ENCODE measurements at regions not wholly inside any gene's neighbourhood (a gene's known extent, or its start where the extent isn't known, plus 50 kb on each side); places are given as distances from the start of the nearest gene placed in this dataset.

DNA sequence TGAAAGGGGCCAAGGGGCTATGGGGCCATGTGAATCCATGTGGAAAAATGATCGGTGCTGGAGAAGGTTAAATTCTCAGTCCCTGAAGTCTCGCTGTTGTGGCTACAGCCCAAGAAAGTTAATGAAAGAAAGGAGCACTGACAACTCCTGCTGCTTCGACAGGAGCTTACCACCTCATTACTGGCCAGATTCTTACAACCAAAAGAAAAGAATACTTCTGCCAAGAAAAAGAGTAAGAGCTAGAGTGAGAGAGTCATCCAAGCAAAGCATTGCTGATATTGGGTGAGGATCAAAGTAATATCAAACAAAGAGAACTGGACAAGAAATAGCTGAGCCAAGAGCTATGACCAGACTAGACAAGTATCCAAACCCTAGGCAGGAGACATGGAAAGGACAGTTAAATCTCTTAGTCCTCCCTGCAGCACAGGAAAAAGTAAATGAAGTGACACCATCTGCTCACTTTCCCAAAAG is 348.4 kb upstream of the PLSCR5 start:
- TF ChIP-seq CTCF (IDR thresholded peaks at IDR 0.05) (no peak), POLR2A (IDR thresholded peaks at IDR 0.05) (no peak)

Data from thyroid gland (tissue), 4 donors.